Activated CD4-positive, alpha-beta T cell treated with anti-CD3 and anti-CD28 coated beads, Interleukin-2, amount 10 ng/mL, durations not matched to agents 7 days and 5 days (primary cell): ENCODE measurements at regions not wholly inside any gene's neighbourhood (a gene's known extent, or its start where the extent isn't known, plus 50 kb on each side); places are given as distances from the start of the nearest gene placed in this dataset.

ENCODE experiments used
- CTCF ChIA-PET: fragments of 350-600 bp; sonication (Branson Sonifier 250); formaldehyde crosslinking; loops from one replicate; lab custom pipeline; 2021; ENCODE audit warnings: antibody characterized with exemption; lab: Charles Lee
- POLR2A ChIA-PET: fragments of 350-600 bp; sonication (Branson Sonifier 250); formaldehyde crosslinking; loops from one replicate; lab custom pipeline; 2021; ENCODE audit warnings: antibody characterized with exemption; lab: Charles Lee
- DNase-seq: peaks from one replicate; pipeline ENCODE4 v3.0.0-alpha.2; 2020
- H3K27ac Mint-ChIP-seq: one replicate; pipeline ENCODE4 v1.8.0; 2021; ENCODE audit warnings: mild to moderate bottlenecking, moderate library complexity, mixed read lengths
- H3K27me3 Mint-ChIP-seq: one replicate; pipeline ENCODE4 v1.8.0; 2021; ENCODE audit warnings: mixed read lengths
- H3K36me3 Mint-ChIP-seq: one replicate; pipeline ENCODE4 v1.8.0; 2021; ENCODE audit warnings: low read depth, mixed read lengths
- H3K4me1 Mint-ChIP-seq: one replicate; pipeline ENCODE4 v1.8.0; 2021; ENCODE audit warnings: mixed read lengths
- H3K4me3 Mint-ChIP-seq: one replicate; pipeline ENCODE4 v1.8.0; 2021; ENCODE audit warnings: mild to moderate bottlenecking, moderate library complexity, mixed read lengths
- H3K9me3 Mint-ChIP-seq: one replicate; pipeline ENCODE4 v1.8.0; 2021; ENCODE audit warnings: mixed read lengths

GRCh38 chr2:144947709-144948037 lies 427.8 kb upstream of the ZEB2 start:
- Mint-ChIP-seq H3K36me3 (no peaks in the 10 kb centered on the region), H3K4me1 (no peaks in the 10 kb centered on the region), H3K27me3 (no peaks in the 10 kb centered on the region), H3K4me3 (no peak overlapping the region), H3K27ac (no peak overlapping the region), H3K9me3 (no peaks in the 10 kb centered on the region)
- no peak for DNase-seq
- ChIA-PET CTCF (no interaction called here), POLR2A (no interaction called here)

GRCh38 chr2:144946263-144946662 lies 426.3 kb upstream of the ZEB2 start:
- H3K27ac Mint-ChIP-seq = no peak overlapping the region
- CTCF ChIA-PET = no interaction called here

GRCh38 chr2:144944546-144945220 lies 424.8 kb upstream of the ZEB2 start:
- no peak for DNase-seq
- no peaks in the 10 kb centered on the region for H3K36me3 Mint-ChIP-seq
- POLR2A ChIA-PET = no interaction called here
- no peak overlapping the region for H3K4me3 Mint-ChIP-seq
- H3K27ac Mint-ChIP-seq = no peak overlapping the region
- CTCF ChIA-PET = interaction anchor here (0.6 kb wide), 1 partner anchor 395 kb away, joined by 3 read pairs; no protein-coding TSS in a partner anchor
- no peaks in the 10 kb centered on the region for H3K9me3 Mint-ChIP-seq
- H3K27me3 Mint-ChIP-seq = no peaks in the 10 kb centered on the region
- no peaks in the 10 kb centered on the region for H3K4me1 Mint-ChIP-seq

More at GRCh38 chr2:144946263-144946662, 426.3 kb upstream of the ZEB2 start:
- Mint-ChIP-seq H3K4me3 (no peak overlapping the region), H3K9me3 (no peaks in the 10 kb centered on the region), H3K4me1 (no peaks in the 10 kb centered on the region), H3K36me3 (no peaks in the 10 kb centered on the region), H3K27me3 (no peaks in the 10 kb centered on the region)
- POLR2A ChIA-PET = no interaction called here
- no peak for DNase-seq

GRCh38 chr2:144943986-144944385 lies 424.1 kb upstream of the ZEB2 start:
- H3K36me3 Mint-ChIP-seq = no peaks in the 10 kb centered on the region
- ChIA-PET POLR2A (no interaction called here), CTCF (no interaction called here)
- H3K4me3 Mint-ChIP-seq = no peak overlapping the region
- no peak overlapping the region for H3K27ac Mint-ChIP-seq
- H3K9me3 Mint-ChIP-seq = no peaks in the 10 kb centered on the region
- H3K27me3 Mint-ChIP-seq = no peaks in the 10 kb centered on the region
- H3K4me1 Mint-ChIP-seq = no peaks in the 10 kb centered on the region
- DNase-seq = no peak

- CTCF ChIA-PET = interaction anchor here (1.8 kb wide), 1 partner anchor 9 kb away, joined by 6 read pairs; no protein-coding TSS in a partner anchor
- Mint-ChIP-seq H3K4me3 (no peak overlapping the region), H3K27ac (no peak overlapping the region), H3K4me1 (no peaks in the 10 kb centered on the region), H3K36me3 (no peaks in the 10 kb centered on the region), H3K9me3 (no peaks in the 10 kb centered on the region), H3K27me3 (no peaks in the 10 kb centered on the region)
- DNase-seq = no peak
- POLR2A ChIA-PET = no interaction called here
Measured at GRCh38 chr2:144943293-144943941, 423.5 kb upstream of the ZEB2 start.

- no peaks in the 10 kb centered on the region for H3K36me3 Mint-ChIP-seq
- H3K27me3 Mint-ChIP-seq = no peaks in the 10 kb centered on the region
- no peak overlapping the region for H3K27ac Mint-ChIP-seq
- no peak for DNase-seq
- ChIA-PET POLR2A (no interaction called here), CTCF (interaction anchor here (1.8 kb wide), 1 partner anchor 10 kb away, joined by 6 read pairs; no protein-coding TSS in a partner anchor)
- no peak overlapping the region for H3K4me3 Mint-ChIP-seq
- H3K4me1 Mint-ChIP-seq = no peaks in the 10 kb centered on the region
- no peaks in the 10 kb centered on the region for H3K9me3 Mint-ChIP-seq
Measured at GRCh38 chr2:144942516-144943256, 422.8 kb upstream of the ZEB2 start.

- no peak overlapping the region for H3K27ac Mint-ChIP-seq
- H3K36me3 Mint-ChIP-seq = no peaks in the 10 kb centered on the region
- no peaks in the 10 kb centered on the region for H3K27me3 Mint-ChIP-seq
- ChIA-PET CTCF (interaction anchor here (1.8 kb wide), 1 partner anchor 10 kb away, joined by 6 read pairs; no protein-coding TSS in a partner anchor), POLR2A (no interaction called here)
- H3K4me3 Mint-ChIP-seq = no peak overlapping the region
- no peak for DNase-seq
- no peaks in the 10 kb centered on the region for H3K4me1 Mint-ChIP-seq
- no peaks in the 10 kb centered on the region for H3K9me3 Mint-ChIP-seq
Measured at GRCh38 chr2:144941743-144942488, 422.0 kb upstream of the ZEB2 start.

- H3K4me1 Mint-ChIP-seq = no peaks in the 10 kb centered on the region
- no peak for DNase-seq
- no peak overlapping the region for H3K27ac Mint-ChIP-seq
- no peaks in the 10 kb centered on the region for H3K36me3 Mint-ChIP-seq
- no peaks in the 10 kb centered on the region for H3K9me3 Mint-ChIP-seq
- H3K27me3 Mint-ChIP-seq = no peaks in the 10 kb centered on the region
- H3K4me3 Mint-ChIP-seq = no peak overlapping the region
- ChIA-PET CTCF (no interaction called here), POLR2A (no interaction called here)
Measured at GRCh38 chr2:144939590-144939989, 419.7 kb upstream of the ZEB2 start.

GRCh38 chr2:144937910-144938709 lies 418.2 kb upstream of the ZEB2 start:
- Mint-ChIP-seq H3K27ac (no peak overlapping the region), H3K4me1 (no peaks in the 10 kb centered on the region), H3K9me3 (no peaks in the 10 kb centered on the region), H3K36me3 (no peaks in the 10 kb centered on the region), H3K4me3 (no peak overlapping the region), H3K27me3 (no peaks in the 10 kb centered on the region)
- no peak for DNase-seq
- ChIA-PET CTCF (no interaction called here), POLR2A (no interaction called here)

- no peaks in the 10 kb centered on the region for H3K4me1 Mint-ChIP-seq
- POLR2A ChIA-PET = no interaction called here
- H3K9me3 Mint-ChIP-seq = no peaks in the 10 kb centered on the region
Measured at GRCh38 chr2:144937066-144937465, 417.1 kb upstream of the ZEB2 start.

GRCh38 chr2:144936442-144936841 lies 416.5 kb upstream of the ZEB2 start:
- no peaks in the 10 kb centered on the region for H3K9me3 Mint-ChIP-seq
- no peak overlapping the region for H3K4me3 Mint-ChIP-seq
- H3K36me3 Mint-ChIP-seq = no peaks in the 10 kb centered on the region
- POLR2A ChIA-PET = no interaction called here
- DNase-seq = no peak
- H3K4me1 Mint-ChIP-seq = no peaks in the 10 kb centered on the region
- CTCF ChIA-PET = no interaction called here
- H3K27ac Mint-ChIP-seq = no peak overlapping the region
- H3K27me3 Mint-ChIP-seq = no peaks in the 10 kb centered on the region

More at GRCh38 chr2:144937066-144937465, 417.1 kb upstream of the ZEB2 start:
- no peak for DNase-seq
- no peak overlapping the region for H3K4me3 Mint-ChIP-seq
- H3K27ac Mint-ChIP-seq = no peak overlapping the region
- CTCF ChIA-PET = no interaction called here
- H3K27me3 Mint-ChIP-seq = no peaks in the 10 kb centered on the region
- H3K36me3 Mint-ChIP-seq = no peaks in the 10 kb centered on the region

GRCh38 chr2:144935736-144936135 lies 415.8 kb upstream of the ZEB2 start:
- ChIA-PET POLR2A (no interaction called here), CTCF (no interaction called here)
- Mint-ChIP-seq H3K9me3 (no peaks in the 10 kb centered on the region), H3K4me3 (no peak overlapping the region), H3K36me3 (no peaks in the 10 kb centered on the region), H3K27me3 (no peaks in the 10 kb centered on the region), H3K27ac (no peak overlapping the region), H3K4me1 (no peaks in the 10 kb centered on the region)
- no peak for DNase-seq
